Right atrium auricular region (tissue), 2 donors: ENCODE measurements at regions not wholly inside any gene's neighbourhood (a gene's known extent, or its start where the extent isn't known, plus 50 kb on each side); places are given as distances from the start of the nearest gene placed in this dataset.
"Not testable (repeated sequence)": the region's sequence is repeated elsewhere in the genome, so short reads cannot be mapped to it uniquely, and the experiment has no call there.

Source experiments
- DNase-seq: peaks from one replicate; pipeline ENCODE4 v3.0.0-alpha.2; 2019; ENCODE audit warnings: low spot score
- H3K27ac ChIP-seq, 2 donors: fragments of 200-600 bp; sonication (generic); 1 replicate in 1 of 2; 2 replicates in 1 of 2; pipeline ENCODE4 v1.5.1; 2016 to 2019
- H3K27me3 ChIP-seq, 2 donors: fragments of 200-600 bp; sonication (generic); one replicate each; pipeline versions ENCODE4 v1.5.1 to v1.6.0; 2017 to 2019
- H3K36me3 ChIP-seq: fragments of 200-600 bp; sonication (generic); one replicate; pipeline ENCODE4 v1.5.1; 2016
- H3K4me1 ChIP-seq, 2 donors: fragments of 200-600 bp; sonication (generic); one replicate each; pipeline versions ENCODE4 v1.5.1 to v1.6.0; 2017 to 2019
- H3K4me3 ChIP-seq, 2 donors: fragments of 200-600 bp; sonication (generic); 1 replicate in 1 of 2; 2 replicates in 1 of 2; pipeline ENCODE4 v1.5.1; 2017 to 2019; ENCODE audit warnings: mild to moderate bottlenecking in 1 of 2, moderate library complexity in 1 of 2
- H3K9me3 ChIP-seq, 2 donors: fragments of 200-600 bp; sonication (generic); one replicate each; pipeline ENCODE4 v1.5.1; 2019
- TF ChIP-seq, protein P1 (sequence below), 2 donors: fragments of 200-600 bp; sonication (generic); IDR thresholded peaks; one replicate each; pipeline ENCODE4 v1.5.1; 2019; ENCODE audit warnings: antibody characterized with exemption in 2 of 2

DNA sequence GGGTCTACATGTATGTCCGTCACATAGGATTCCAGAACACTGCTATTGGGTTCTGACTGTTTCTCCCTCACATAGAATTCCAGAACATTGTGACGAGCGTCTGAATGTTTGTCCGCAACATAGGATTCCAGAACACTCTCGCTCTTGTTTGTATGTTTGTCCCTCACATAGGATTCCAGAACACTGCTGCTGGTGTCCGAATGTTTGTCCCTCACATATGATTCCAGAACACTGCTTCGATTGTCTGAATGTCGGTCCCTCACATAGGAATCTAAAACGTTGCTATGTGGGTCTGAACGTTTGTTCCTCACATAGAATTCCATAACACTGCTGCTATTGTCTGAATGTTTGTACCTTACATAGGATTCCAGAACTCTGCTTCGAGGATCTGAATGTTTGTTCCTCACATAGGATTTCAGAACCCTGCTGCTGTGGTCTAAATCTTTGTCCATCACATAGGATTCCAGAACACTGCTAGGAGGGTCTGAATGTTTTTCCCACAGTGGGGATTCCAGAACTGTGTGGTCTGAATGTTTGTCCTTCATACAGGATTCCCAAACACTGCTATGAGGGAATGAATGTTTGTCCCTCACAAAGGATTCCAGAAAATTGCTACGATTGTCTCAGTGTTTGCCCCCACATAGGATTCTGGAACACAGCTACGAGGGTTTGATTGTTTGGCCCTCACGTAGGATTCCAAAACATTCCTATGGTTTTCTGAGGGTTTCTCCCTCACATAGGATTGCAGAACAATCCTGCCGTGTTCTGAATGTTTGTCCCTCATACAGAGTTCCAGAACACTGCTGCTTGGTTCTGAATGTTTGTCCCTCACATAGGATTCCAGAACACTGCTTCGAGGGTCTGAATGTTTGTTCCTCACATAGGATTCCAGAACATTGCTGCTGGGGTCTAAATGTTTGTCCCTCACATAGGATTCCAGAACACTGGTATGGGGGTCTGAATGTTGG lies 220.5 kb downstream of the FOXD4L6 start:
- Histone ChIP-seq H3K4me3 (no peak overlapping the region), H3K27ac (no peak overlapping the region), H3K4me1 (no peaks in the 10 kb centered on the region), H3K9me3 (peaks cover 11 to 100% of the 10 kb centered on the region in 2 donors), H3K36me3 (no peaks in the 10 kb centered on the region), H3K27me3 (no peaks in the 10 kb centered on the region)
- TF ChIP-seq, protein P1, sequence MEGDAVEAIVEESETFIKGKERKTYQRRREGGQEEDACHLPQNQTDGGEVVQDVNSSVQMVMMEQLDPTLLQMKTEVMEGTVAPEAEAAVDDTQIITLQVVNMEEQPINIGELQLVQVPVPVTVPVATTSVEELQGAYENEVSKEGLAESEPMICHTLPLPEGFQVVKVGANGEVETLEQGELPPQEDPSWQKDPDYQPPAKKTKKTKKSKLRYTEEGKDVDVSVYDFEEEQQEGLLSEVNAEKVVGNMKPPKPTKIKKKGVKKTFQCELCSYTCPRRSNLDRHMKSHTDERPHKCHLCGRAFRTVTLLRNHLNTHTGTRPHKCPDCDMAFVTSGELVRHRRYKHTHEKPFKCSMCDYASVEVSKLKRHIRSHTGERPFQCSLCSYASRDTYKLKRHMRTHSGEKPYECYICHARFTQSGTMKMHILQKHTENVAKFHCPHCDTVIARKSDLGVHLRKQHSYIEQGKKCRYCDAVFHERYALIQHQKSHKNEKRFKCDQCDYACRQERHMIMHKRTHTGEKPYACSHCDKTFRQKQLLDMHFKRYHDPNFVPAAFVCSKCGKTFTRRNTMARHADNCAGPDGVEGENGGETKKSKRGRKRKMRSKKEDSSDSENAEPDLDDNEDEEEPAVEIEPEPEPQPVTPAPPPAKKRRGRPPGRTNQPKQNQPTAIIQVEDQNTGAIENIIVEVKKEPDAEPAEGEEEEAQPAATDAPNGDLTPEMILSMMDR (IDR thresholded peaks at IDR 0.05) = no peak
- no peak for DNase-seq

DNA sequence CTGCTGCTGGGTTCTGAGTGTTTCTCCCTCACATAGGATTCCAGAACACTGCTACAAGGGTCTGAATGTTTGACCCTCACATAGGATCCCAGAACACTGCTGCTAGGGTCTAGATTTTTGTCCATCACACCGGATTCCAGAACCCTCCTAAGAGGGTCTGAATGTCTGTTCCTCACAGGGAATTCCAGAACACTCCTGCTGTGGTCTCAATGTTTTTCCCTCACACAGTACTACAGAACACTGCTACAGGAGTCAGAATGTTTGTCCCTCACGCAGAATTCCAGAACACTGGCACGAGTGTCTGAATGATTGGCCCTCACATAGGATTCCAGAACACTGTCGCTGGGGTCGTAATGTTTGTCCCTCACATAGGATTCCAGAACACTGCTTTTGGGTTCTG lies 221.6 kb downstream of the FOXD4L6 start:
- not testable (repeated sequence) for H3K4me1 ChIP-seq, H3K36me3 ChIP-seq, H3K4me3 ChIP-seq, DNase-seq, H3K27ac ChIP-seq, H3K27me3 ChIP-seq
- peaks cover 11 to 100% of the 10 kb centered on the region in 2 donors for H3K9me3 ChIP-seq

DNA sequence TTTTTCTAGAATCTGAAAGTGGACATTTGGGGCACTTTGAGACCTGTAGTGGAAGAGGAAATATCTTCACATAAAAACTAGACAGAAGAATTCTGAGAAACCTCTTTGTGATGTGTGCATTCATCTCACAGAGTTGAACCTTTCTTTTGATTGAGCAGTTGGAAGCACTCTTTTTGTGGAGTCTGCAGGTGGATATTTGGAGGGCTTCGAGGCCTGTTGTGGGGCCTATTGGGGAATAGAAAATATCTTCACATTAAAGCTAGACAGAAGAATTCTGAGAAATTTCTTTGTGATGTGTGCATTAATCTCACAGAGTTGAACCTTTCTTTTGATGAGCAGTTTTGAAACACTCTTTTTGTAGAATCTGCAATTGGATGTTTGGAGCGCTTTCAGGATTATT lies 236.2 kb downstream of the FOXD4L6 start:
- H3K4me1 ChIP-seq = not testable (repeated sequence)

DNA sequence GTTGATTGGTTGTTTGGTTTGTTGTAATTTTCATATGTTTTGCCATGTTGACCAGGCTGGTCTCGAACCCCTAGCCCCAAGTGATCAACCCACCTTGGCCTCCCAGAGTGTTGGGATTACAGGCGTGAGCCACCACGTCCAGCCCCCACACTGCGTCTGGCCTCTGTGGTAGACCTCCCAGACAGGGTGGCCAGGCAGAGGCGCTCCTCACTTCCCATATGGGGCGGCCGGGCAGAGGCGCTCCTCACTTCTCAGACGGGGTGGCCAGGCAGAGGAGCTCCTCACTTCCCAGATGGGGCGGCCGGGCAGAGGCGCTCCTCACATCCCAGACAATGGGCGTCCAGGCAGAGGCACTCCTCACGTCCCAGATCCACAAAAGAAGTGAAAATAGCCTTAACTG lies 242.6 kb downstream of the FOXD4L6 start:
- not testable (repeated sequence) for H3K27me3 ChIP-seq, H3K4me3 ChIP-seq, H3K4me1 ChIP-seq, H3K36me3 ChIP-seq, H3K27ac ChIP-seq
- DNase-seq = peak; percentile 43
- peaks cover 18 to 100% of the 10 kb centered on the region in 2 donors for H3K9me3 ChIP-seq

More for the DNA sequence above, 236.2 kb downstream of the FOXD4L6 start:
- H3K9me3 ChIP-seq = peaks cover 39 to 100% of the 10 kb centered on the region in 2 donors
- H3K4me3 ChIP-seq, H3K27me3 ChIP-seq, H3K27ac ChIP-seq, H3K36me3 ChIP-seq, DNase-seq: not testable (repeated sequence)

DNA sequence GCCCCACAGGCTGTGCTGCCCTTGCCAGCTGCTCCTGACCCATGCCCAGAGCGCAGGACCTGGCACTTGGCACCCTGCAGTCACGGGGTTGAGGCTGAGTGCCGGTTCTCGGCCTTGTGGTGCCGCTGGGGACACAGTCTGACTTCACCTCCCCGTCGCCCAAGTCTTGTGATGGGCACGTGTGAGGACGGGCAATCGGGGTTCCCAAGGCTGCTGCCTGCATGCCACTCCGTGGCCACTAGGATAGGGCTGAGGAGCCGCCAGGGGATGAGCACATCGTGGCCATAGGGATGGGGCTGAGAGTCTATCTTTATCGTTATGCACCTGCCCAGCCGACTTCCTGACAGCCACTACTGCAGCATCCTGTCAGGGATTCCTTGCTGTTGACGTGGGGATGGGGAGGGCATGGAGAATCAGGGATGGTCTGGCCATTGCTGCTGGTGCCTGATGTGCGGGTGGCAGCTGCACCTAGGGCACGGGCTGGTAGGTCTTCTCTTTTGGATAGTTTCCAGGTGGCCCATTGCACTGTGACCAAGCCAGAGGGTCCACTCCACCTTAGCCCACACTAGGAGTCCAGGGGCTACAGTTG lies 243.5 kb downstream of the FOXD4L6 start:
- H3K36me3 ChIP-seq, H3K4me1 ChIP-seq, H3K27ac ChIP-seq, H3K4me3 ChIP-seq, H3K27me3 ChIP-seq: not testable (repeated sequence)
- peak; percentile 49 for DNase-seq
- peaks cover 12 to 100% of the 10 kb centered on the region in 2 donors for H3K9me3 ChIP-seq

DNA sequence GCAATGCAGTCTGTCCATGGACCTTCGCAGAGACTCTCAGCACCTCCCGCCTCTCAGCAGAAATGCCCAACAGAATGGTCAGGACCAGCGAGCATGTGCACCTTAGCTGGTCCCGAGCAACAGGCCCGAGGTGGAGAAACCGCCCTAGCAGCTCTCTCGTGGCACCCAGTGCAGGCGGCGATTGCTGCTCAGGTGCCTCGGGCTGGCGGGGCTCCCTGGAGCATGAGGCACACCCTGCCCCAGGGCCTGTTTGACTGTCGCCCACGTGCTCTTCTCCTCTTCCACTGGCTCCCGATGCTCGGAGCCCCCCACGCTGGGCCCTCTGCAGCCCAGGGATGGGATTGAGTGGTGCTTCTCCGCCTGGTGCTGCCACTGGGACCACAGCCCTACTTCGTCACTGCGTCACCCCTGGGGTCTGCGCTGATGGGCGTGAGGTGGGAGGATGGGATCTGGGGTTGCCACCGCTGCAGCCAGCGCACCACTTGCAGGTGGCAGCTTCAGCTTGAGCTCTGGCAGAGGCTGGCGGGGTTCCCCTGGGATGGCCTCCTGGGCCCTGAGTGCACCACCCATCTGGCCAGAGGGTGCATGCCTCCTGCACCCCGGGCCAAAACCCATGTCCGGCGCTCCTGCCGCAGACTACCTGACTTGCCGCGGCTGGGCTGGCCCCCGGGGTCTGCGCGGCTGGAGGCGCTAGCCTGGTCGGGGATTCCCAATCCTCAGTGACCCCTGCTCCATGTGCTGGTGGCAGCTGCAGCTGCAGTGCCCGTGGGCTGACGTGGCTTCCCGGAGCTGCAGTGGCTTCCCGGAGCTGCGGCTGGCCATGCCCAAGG lies 244.2 kb downstream of the FOXD4L6 start:
- TF ChIP-seq, protein P1 (IDR thresholded peaks at IDR 0.05) = no peak
- Histone ChIP-seq H3K36me3 (no peaks in the 10 kb centered on the region), H3K4me3 (no peak overlapping the region), H3K27ac (no peak overlapping the region), H3K9me3 (peaks cover 12 to 100% of the 10 kb centered on the region in 2 donors), H3K4me1 (no peaks in the 10 kb centered on the region), H3K27me3 (no peaks in the 10 kb centered on the region)
- peak; percentile 47 for DNase-seq

DNA sequence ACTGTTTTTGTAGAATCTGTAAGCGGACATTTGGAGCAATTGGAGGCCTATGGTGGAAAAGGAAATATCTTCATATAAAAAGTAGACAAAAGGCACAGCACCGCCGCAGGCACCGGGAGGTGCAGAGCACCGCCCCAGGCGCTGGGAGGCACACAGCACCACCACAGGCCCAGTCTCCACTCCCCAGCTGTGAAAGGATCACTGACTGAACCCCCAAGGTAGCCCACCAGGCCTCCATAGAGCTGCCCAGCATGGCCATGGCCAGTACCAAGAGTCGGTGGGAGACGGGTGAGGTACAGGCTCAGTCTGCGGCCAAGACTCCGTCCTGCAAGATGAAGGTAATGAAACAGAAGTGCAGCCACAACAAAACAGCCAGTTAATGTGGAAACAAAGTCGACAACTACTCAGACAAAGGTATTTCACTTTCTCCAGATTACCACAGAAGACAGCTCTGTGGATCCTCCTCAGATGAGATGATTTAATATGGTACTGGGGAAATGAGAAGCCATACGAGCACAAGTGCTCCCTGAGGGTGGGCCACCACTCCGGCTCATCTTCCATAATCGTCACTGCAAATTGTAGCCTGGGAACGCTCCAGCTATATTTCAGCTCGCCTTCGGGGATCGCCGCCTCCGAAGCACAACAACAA lies 244.9 kb downstream of the FOXD4L6 start:
- H3K4me3 ChIP-seq, H3K4me1 ChIP-seq, H3K36me3 ChIP-seq, H3K27me3 ChIP-seq, H3K27ac ChIP-seq: not testable (repeated sequence)
- H3K9me3 ChIP-seq = peaks cover 12 to 94% of the 10 kb centered on the region in 2 donors
- peak; percentile 55 for DNase-seq

DNA sequence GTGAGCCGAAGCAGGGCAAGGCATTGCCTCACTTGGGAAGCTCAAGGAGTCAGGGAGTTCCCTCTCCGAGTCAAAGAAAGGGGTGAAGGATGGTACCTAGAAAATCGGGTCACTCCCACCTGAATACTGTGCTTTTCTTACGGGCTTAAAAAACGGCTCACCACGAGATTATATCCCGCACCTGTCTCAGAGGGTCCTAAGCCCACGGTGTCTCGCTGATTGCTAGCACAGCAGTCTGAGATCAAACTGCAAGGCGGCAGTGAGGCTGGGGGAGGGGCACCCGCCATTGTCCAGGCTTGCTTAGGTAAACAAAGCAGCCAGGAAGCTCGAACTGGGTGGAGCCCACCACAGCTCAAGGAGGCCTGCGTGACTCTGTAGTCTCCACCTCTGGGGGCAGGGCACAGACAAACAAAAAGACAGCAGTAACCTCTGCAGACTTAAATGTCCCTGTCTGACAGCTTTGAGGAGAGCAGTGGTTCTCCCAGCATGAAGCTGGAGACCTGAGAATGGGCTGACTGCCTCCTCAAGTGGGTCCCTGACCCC lies 254.7 kb downstream of the FOXD4L6 start:
- H3K4me3 ChIP-seq, H3K36me3 ChIP-seq, H3K4me1 ChIP-seq, H3K27ac ChIP-seq, DNase-seq, H3K27me3 ChIP-seq: not testable (repeated sequence)
- H3K9me3 ChIP-seq = peaks cover 15 to 74% of the 10 kb centered on the region in 2 donors

DNA sequence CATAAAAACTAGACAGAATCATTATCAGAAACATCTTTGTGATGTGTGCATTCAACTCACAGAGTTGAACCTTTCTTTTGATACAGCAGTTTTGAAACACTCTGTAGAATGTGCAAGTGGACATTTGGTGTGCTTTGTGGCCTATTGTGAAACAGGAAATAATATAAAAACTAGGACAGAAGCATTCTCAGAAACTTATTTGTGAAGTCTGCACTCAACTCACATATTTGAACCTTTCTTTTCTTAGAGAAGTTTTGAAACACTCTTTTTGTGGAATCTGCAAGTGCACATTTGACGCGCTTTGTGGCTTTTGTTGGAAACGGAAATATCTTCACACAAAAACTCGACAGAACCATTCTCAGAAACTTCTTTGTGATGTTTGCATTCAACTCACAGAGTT lies 260.0 kb downstream of the FOXD4L6 start:
- not testable (repeated sequence) for H3K4me3 ChIP-seq

More for the DNA sequence above, 260.0 kb downstream of the FOXD4L6 start:
- not testable (repeated sequence) for H3K4me1 ChIP-seq, DNase-seq, H3K27ac ChIP-seq, H3K36me3 ChIP-seq, H3K27me3 ChIP-seq
- peaks cover 20 to 59% of the 10 kb centered on the region in 2 donors for H3K9me3 ChIP-seq
